SK-N-MC (cell line): ENCODE measurements at regions not wholly inside any gene's neighbourhood (a gene's known extent, or its start where the extent isn't known, plus 50 kb on each side); places are given as distances from the start of the nearest gene placed in this dataset.

Experiments used
- EZH2 ChIP-seq: fragments of 200-600 bp; sonication (generic); IDR thresholded peaks from one replicate; pipeline ENCODE4 v1.6.1; 2017; ENCODE audit warnings: antibody characterized with exemption
- FOXP2 ChIP-seq: optimal IDR thresholded peaks from 2 replicates; pipeline ENCODE3; 2011; ENCODE audit warnings: mild to moderate bottlenecking, moderate library complexity; ENCODE audit not compliant: insufficient read depth; ENCODE audit errors: extremely low read length, control extremely low read depth
- POLR2AphosphoS5 ChIP-seq: IDR thresholded peaks from 2 replicates; pipeline ENCODE4 v1.6.1; 2012; ENCODE audit warnings: mild to moderate bottlenecking, low read depth, low read length, borderline replicate concordance

- no peak for TF ChIP-seq POLR2AphosphoS5
- no peak for TF ChIP-seq EZH2
- no peak for TF ChIP-seq FOXP2
Measured at GRCh38 chr2:133716166-133716565, 147.9 kb upstream of the NCKAP5 start.
